ENCODE measurements at regions not wholly inside any gene's neighbourhood (a gene's known extent, or its start where the extent isn't known, plus 50 kb on each side); places are given as distances from the start of the nearest gene placed in this dataset.

DNA sequence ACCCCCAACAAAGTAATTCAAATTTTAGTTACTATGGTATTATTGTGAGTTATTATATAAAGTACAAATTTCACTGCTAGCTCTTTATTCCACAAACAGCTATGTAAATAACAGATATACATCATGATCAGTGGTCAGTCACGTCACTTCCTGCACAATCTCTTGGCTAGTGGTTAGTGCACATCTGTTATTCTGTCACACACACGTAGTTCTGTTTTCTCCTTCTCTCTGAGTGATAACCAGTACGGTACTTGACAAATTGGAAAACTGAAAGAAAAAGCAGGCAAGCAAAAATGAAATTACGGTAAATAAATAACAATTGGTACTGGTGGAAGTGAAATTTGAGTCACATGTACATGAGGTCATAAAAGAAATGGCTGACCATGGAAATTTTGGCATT, 728.7 kb downstream of the CCDC85A start:
- Histone ChIP-seq H3K36me3 (ENCODE audit: control insufficient read depth, insufficient read depth, low read length) (no peaks in the 10 kb centered on the region), H3K4me3 (replicated peaks; ENCODE audit: low read depth, low read length) (no peak overlapping the region), H3K27me3 (replicated peaks; ENCODE audit: control insufficient read depth, insufficient read depth, low read length) (no peaks in the 10 kb centered on the region)
- no peak for DNase-seq (ENCODE audit: extremely low read depth, insufficient read length)
- TF ChIP-seq, protein P1, sequence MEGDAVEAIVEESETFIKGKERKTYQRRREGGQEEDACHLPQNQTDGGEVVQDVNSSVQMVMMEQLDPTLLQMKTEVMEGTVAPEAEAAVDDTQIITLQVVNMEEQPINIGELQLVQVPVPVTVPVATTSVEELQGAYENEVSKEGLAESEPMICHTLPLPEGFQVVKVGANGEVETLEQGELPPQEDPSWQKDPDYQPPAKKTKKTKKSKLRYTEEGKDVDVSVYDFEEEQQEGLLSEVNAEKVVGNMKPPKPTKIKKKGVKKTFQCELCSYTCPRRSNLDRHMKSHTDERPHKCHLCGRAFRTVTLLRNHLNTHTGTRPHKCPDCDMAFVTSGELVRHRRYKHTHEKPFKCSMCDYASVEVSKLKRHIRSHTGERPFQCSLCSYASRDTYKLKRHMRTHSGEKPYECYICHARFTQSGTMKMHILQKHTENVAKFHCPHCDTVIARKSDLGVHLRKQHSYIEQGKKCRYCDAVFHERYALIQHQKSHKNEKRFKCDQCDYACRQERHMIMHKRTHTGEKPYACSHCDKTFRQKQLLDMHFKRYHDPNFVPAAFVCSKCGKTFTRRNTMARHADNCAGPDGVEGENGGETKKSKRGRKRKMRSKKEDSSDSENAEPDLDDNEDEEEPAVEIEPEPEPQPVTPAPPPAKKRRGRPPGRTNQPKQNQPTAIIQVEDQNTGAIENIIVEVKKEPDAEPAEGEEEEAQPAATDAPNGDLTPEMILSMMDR (IDR thresholded peaks at IDR 0.05; ENCODE audit: insufficient read depth, low read length, poor library complexity, severe bottlenecking) = no peak

DNA sequence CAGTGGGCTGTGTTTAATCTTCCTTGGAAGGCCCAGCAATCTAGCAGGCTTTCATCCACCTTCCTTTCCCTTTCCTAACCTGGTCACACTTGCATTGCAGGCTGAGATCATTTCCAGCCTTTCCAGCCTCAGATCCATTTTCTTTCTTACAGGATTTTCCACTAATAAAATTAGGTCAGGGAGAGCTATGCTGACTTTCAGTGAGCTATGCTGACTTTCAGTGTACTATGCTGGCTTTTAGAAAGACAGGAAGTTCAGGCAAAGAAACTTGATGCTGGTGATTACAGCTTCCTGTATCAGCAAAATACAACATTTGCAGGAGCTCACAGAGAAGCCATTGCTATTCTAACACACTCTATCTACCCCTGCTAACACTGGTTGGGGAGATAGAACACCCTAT, 735.0 kb downstream of the CCDC85A start:
- no peak for DNase-seq (ENCODE audit: extremely low read depth, insufficient read length)
- Histone ChIP-seq H3K27me3 (replicated peaks; ENCODE audit: control insufficient read depth, insufficient read depth, low read length) (no peaks in the 10 kb centered on the region), H3K36me3 (ENCODE audit: control insufficient read depth, insufficient read depth, low read length) (no peaks in the 10 kb centered on the region), H3K4me3 (replicated peaks; ENCODE audit: low read depth, low read length) (no peak overlapping the region)
- TF ChIP-seq, protein P1 (IDR thresholded peaks at IDR 0.05; ENCODE audit: insufficient read depth, low read length, poor library complexity, severe bottlenecking) = no peak

DNA sequence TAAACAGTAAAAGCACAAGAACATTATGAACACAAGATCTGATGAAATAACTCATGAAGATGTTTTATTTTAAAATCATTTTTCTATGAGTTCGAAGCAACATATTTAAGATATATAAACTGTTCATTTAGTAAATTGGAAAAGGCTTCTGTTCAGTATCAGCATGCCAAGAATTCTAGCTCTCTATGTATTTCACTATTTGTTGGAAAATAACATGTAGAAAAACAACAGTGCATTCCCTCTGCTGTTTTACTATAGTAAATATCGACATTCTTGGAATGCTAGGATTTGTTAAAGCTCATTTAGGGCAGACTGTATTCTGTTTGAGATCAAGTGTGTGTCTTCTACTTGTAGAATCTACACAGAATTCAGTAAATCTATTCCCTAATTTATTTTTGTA, 750.2 kb downstream of the CCDC85A start:
- TF ChIP-seq, protein P1 (IDR thresholded peaks at IDR 0.05; ENCODE audit: insufficient read depth, low read length, poor library complexity, severe bottlenecking) = no peak
- H3K4me3 ChIP-seq (replicated peaks; ENCODE audit: low read depth, low read length) = no peak overlapping the region
- DNase-seq (ENCODE audit: extremely low read depth, insufficient read length) = no peak
- H3K27me3 ChIP-seq (replicated peaks; ENCODE audit: control insufficient read depth, insufficient read depth, low read length) = no peaks in the 10 kb centered on the region
- H3K36me3 ChIP-seq (ENCODE audit: control insufficient read depth, insufficient read depth, low read length) = no peaks in the 10 kb centered on the region

DNA sequence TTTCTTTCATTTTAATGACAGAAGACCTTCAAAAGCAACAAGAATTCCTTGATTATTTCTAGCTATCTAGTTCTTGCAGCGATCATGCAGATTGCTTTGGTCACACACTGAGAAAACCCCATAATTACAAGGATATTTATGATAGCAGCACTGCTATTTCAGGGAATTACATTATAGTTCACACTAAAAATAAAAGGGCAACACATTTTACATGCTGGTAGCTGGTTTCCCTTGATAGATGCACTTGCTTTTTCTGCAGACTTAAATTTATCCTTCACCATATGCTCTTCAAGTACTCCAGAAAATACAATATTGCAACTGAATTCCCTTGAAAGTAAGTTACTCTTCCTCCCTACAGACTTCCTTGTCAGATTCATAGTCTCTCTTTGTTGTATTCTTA, 751.1 kb downstream of the CCDC85A start:
- DNase-seq (ENCODE audit: extremely low read depth, insufficient read length) = no peak
- H3K4me3 ChIP-seq (replicated peaks; ENCODE audit: low read depth, low read length) = no peak overlapping the region
- H3K27me3 ChIP-seq (replicated peaks; ENCODE audit: control insufficient read depth, insufficient read depth, low read length) = no peaks in the 10 kb centered on the region
- TF ChIP-seq, protein P1 (IDR thresholded peaks at IDR 0.05; ENCODE audit: insufficient read depth, low read length, poor library complexity, severe bottlenecking) = no peak
- no peaks in the 10 kb centered on the region for H3K36me3 ChIP-seq (ENCODE audit: control insufficient read depth, insufficient read depth, low read length)

DNA sequence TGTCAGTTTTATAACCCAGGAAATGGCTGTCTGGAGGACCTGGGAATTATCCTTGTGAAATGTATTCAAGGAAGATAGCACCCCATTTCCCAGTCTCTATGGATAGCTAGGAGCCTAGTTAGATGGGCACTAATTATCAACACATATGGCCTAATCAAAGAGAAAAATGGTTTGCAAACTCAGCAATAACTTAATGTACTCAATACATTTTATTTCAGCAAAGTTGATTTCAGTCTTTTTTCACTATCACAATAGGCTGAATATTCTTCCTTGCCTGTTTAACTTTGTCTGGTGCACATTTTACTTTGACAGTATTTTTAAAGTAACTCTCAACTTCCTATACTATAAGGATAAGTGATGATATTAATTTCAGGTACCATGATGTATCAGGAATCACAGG, 756.3 kb downstream of the CCDC85A start:
- H3K4me3 ChIP-seq (replicated peaks; ENCODE audit: low read depth, low read length) = no peak overlapping the region
- DNase-seq (ENCODE audit: extremely low read depth, insufficient read length) = no peak
- TF ChIP-seq, protein P1 (IDR thresholded peaks at IDR 0.05; ENCODE audit: insufficient read depth, low read length, poor library complexity, severe bottlenecking) = no peak

DNA sequence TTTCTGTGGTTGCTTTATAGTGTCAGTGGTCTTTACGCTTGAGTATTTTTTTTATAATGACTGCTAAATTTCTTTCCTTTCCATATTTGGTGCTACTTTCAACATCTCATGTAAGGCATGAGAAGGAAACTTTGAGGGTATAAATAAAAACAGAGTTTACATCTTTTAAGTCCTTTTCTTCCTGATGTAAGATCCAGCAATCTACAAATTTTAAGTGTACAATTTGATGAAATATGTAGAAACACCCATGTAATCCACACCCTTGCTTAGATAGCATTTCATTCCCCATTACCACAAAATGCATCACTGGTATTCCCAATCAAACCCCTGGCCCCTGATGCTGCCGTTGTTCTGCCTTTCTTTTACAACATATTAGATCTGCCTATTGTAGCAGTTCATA, 769.1 kb downstream of the CCDC85A start:
- TF ChIP-seq, protein P1 (IDR thresholded peaks at IDR 0.05; ENCODE audit: insufficient read depth, low read length, poor library complexity, severe bottlenecking) = no peak
- no peaks in the 10 kb centered on the region for H3K27me3 ChIP-seq (replicated peaks; ENCODE audit: control insufficient read depth, insufficient read depth, low read length)
- H3K4me3 ChIP-seq (replicated peaks; ENCODE audit: low read depth, low read length) = no peak overlapping the region
- no peak for DNase-seq (ENCODE audit: extremely low read depth, insufficient read length)
- H3K36me3 ChIP-seq (ENCODE audit: control insufficient read depth, insufficient read depth, low read length) = no peaks in the 10 kb centered on the region

More for the DNA sequence above, 756.3 kb downstream of the CCDC85A start:
- H3K27me3 ChIP-seq (replicated peaks; ENCODE audit: control insufficient read depth, insufficient read depth, low read length) = no peaks in the 10 kb centered on the region
- no peaks in the 10 kb centered on the region for H3K36me3 ChIP-seq (ENCODE audit: control insufficient read depth, insufficient read depth, low read length)
